Subcutaneous abdominal adipose tissue (tissue), 5 donors: ENCODE measurements at regions not wholly inside any gene's neighbourhood (a gene's known extent, or its start where the extent isn't known, plus 50 kb on each side); places are given as distances from the start of the nearest gene placed in this dataset.

Experiments used
- H3K27ac ChIP-seq: one replicate; pipeline ENCODE4 v1.7.0; 2013; ENCODE audit warnings: low read depth, mild to moderate bottlenecking, inconsistent platforms, low read length, moderate library complexity
- H3K27me3 ChIP-seq, 5 donors: one replicate each; pipeline ENCODE4 v1.7.0; 2013; ENCODE audit warnings: low read length in 5 of 5, inconsistent platforms in 1 of 5; ENCODE audit not compliant: control insufficient read depth in 5 of 5, insufficient read depth in 4 of 5
- H3K36me3 ChIP-seq, 5 donors: one replicate each; pipeline ENCODE4 v1.7.0; 2013; ENCODE audit warnings: low read length in 5 of 5; ENCODE audit not compliant: control insufficient read depth in 5 of 5, insufficient read depth in 5 of 5
- H3K4me1 ChIP-seq, 5 donors: one replicate each; pipeline ENCODE4 v1.7.0; 2013; ENCODE audit warnings: low read length in 5 of 5, mild to moderate bottlenecking in 3 of 5, moderate library complexity in 1 of 5; ENCODE audit not compliant: control insufficient read depth in 5 of 5, insufficient read depth in 5 of 5
- H3K4me3 ChIP-seq, 5 donors: one replicate each; pipeline ENCODE4 v1.7.0; 2013; ENCODE audit warnings: low read length in 5 of 5, low read depth in 1 of 5
- H3K9ac ChIP-seq, 5 donors: one replicate each; pipeline ENCODE4 v1.7.0; 2013; ENCODE audit warnings: low read length in 5 of 5, mild to moderate bottlenecking in 4 of 5, moderate library complexity in 3 of 5
- H3K9me3 ChIP-seq, 5 donors: one replicate each; pipeline ENCODE4 v1.7.0; 2013; ENCODE audit warnings: low read length in 5 of 5; ENCODE audit not compliant: control insufficient read depth in 5 of 5
- donor health status: healthy.
- donor health status: healthy.
- donor health status: healthy.
- donor health status: healthy.
- donor health status: healthy.

GRCh38 chr5:56710826-56711590 lies 104.3 kb upstream of the MAP3K1 start:
- H3K9ac ChIP-seq = no peak overlapping the region
- H3K27ac ChIP-seq = no peak overlapping the region
- no peaks in the 10 kb centered on the region for H3K36me3 ChIP-seq
- H3K4me3 ChIP-seq = no peak overlapping the region
- H3K4me1 ChIP-seq = no peaks in the 10 kb centered on the region
- H3K9me3 ChIP-seq = peaks cover 0 to 4% (median 0%) of the 10 kb centered on the region in 5 donors
- H3K27me3 ChIP-seq = no peaks in the 10 kb centered on the region

- Histone ChIP-seq H3K4me3 (no peak overlapping the region), H3K9me3 (peaks cover 0 to 4% (median 0%) of the 10 kb centered on the region in 5 donors), H3K9ac (no peak overlapping the region), H3K27ac (no peak overlapping the region), H3K36me3 (no peaks in the 10 kb centered on the region), H3K4me1 (no peaks in the 10 kb centered on the region), H3K27me3 (no peaks in the 10 kb centered on the region)
These were observed 108.8 kb upstream of the MAP3K1 start for GRCh38 chr5:56706504-56706903.

GRCh38 chr5:56705217-56705616 lies 110.1 kb upstream of the MAP3K1 start:
- H3K9ac ChIP-seq = no peak overlapping the region
- H3K9me3 ChIP-seq = no peaks in the 10 kb centered on the region
- H3K36me3 ChIP-seq = no peaks in the 10 kb centered on the region
- H3K4me1 ChIP-seq = no peaks in the 10 kb centered on the region
- H3K27me3 ChIP-seq = no peaks in the 10 kb centered on the region
- H3K27ac ChIP-seq = no peak overlapping the region
- H3K4me3 ChIP-seq = no peak overlapping the region

GRCh38 chr5:56703952-56704351 lies 111.4 kb upstream of the MAP3K1 start:
- no peak overlapping the region for H3K9ac ChIP-seq
- H3K4me3 ChIP-seq = no peak overlapping the region
- no peaks in the 10 kb centered on the region for H3K27me3 ChIP-seq
- H3K36me3 ChIP-seq = no peaks in the 10 kb centered on the region
- H3K9me3 ChIP-seq = no peaks in the 10 kb centered on the region
- H3K27ac ChIP-seq = no peak overlapping the region
- peaks cover 0 to 4% (median 2%) of the 10 kb centered on the region in 5 donors for H3K4me1 ChIP-seq

- Histone ChIP-seq H3K4me1 (peaks cover 0 to 23% (median 19%) of the 10 kb centered on the region in 5 donors), H3K27me3 (no peaks in the 10 kb centered on the region), H3K4me3 (no peak overlapping the region), H3K9me3 (no peaks in the 10 kb centered on the region), H3K9ac (no peak overlapping the region), H3K27ac (no peak overlapping the region), H3K36me3 (no peaks in the 10 kb centered on the region)
These were observed 114.6 kb upstream of the MAP3K1 start for GRCh38 chr5:56700711-56701110.

GRCh38 chr5:56699538-56699937 lies 115.8 kb upstream of the MAP3K1 start:
- Histone ChIP-seq H3K9me3 (no peaks in the 10 kb centered on the region), H3K36me3 (no peaks in the 10 kb centered on the region), H3K9ac (no peak overlapping the region), H3K4me3 (no peak overlapping the region), H3K27ac (no peak overlapping the region), H3K4me1 (peaks cover 0 to 23% (median 19%) of the 10 kb centered on the region in 5 donors), H3K27me3 (no peaks in the 10 kb centered on the region)

DNA sequence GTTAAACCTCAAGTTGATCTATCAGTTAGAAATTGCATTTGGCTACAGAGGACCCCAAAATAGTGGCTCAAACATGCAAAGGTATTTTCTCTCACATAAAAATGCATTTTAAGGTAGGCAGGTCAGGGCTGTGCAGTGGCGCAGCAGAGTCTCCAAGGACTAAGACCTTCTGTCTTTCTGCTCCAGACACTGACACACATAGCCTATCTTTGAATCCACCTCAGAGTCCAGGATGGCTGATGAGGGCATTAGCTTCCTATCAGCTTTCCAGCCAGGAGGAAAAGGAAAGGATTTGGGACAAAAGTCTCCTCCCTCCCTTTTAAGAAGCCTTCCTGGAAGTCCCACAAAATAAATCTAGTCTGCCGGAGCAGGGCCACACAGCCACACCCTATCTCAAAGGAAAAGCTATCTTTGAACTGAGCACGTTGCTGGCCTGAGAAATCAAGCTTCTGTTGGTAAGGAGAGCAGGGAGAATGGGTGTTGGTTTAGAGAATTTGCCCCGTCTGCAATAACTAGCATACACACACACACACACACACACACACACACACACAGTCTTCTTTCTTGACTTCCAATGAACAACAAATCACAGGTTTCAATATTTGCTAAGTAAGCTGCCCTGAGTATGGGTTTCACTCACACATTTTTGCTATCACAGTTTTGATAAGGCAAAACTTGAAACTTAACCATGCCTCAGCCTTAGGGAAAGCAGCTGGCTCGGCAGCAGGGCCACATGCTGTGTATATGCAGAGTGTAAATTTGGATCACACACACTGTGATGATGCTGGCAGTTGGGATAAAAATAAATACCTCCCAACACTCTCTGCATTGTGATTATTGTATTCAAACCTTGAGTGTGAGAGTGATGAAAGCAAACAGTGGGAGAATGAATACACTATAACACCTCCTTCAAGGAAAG lies 116.6 kb upstream of the MAP3K1 start:
- Histone ChIP-seq H3K27me3 (no peaks in the 10 kb centered on the region), H3K4me1 (peaks cover 0 to 23% (median 19%) of the 10 kb centered on the region in 5 donors), H3K36me3 (no peaks in the 10 kb centered on the region), H3K27ac (no peak overlapping the region), H3K4me3 (no peak overlapping the region), H3K9ac (no peak overlapping the region), H3K9me3 (no peaks in the 10 kb centered on the region)

DNA sequence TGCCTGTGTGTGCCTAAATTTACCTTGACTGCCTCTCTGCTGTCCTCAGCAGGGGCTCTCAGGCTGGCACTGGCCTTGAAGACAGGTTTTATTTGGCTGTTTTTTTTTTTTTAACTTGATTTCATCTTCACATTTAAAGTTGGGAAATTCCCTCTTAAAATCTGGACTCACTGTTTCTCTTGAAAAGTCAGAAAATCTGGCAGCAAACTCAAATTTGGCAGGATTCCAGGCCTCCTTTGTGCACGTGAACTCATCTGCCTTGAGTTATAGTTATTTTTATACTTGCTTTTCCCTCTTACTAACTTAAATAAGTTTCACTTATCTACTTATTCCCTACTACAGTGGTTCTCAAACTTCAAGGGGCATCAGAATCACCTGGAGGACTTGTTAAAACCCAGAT lies 118.4 kb upstream of the MAP3K1 start:
- Histone ChIP-seq H3K27me3 (no peaks in the 10 kb centered on the region), H3K4me3 (no peak overlapping the region), H3K27ac (no peak overlapping the region), H3K9ac (no peak overlapping the region), H3K36me3 (no peaks in the 10 kb centered on the region), H3K4me1 (peaks cover 0 to 28% (median 22%) of the 10 kb centered on the region in 5 donors), H3K9me3 (no peaks in the 10 kb centered on the region)

GRCh38 chr5:56693220-56693579 lies 122.1 kb upstream of the MAP3K1 start:
- Histone ChIP-seq H3K36me3 (no peaks in the 10 kb centered on the region), H3K9ac (no peak overlapping the region), H3K27me3 (no peaks in the 10 kb centered on the region), H3K27ac (no peak overlapping the region), H3K9me3 (no peaks in the 10 kb centered on the region), H3K4me3 (no peak overlapping the region), H3K4me1 (peaks cover 0 to 19% (median 13%) of the 10 kb centered on the region in 5 donors)
